ENCODE measurements at regions not wholly inside any gene's neighbourhood (a gene's known extent, or its start where the extent isn't known, plus 50 kb on each side); places are given as distances from the start of the nearest gene placed in this dataset.

GRCh38 chr9:126262738-126263137 is 63.9 kb upstream of the MVB12B start:
- TF ChIP-seq CTCF (IDR thresholded peaks at IDR 0.05; ENCODE audit: insufficient read depth, low read length) (no peak), GABPA (IDR thresholded peaks at IDR 0.05; ENCODE audit: low read depth) (no peak)

All from HL-60 (cell line).